ENCODE measurements at regions not wholly inside any gene's neighbourhood (a gene's known extent, or its start where the extent isn't known, plus 50 kb on each side); places are given as distances from the start of the nearest gene placed in this dataset.
"Not testable (repeated sequence)": the region's sequence is repeated elsewhere in the genome, so short reads cannot be mapped to it uniquely, and the experiment has no call there.

DNA sequence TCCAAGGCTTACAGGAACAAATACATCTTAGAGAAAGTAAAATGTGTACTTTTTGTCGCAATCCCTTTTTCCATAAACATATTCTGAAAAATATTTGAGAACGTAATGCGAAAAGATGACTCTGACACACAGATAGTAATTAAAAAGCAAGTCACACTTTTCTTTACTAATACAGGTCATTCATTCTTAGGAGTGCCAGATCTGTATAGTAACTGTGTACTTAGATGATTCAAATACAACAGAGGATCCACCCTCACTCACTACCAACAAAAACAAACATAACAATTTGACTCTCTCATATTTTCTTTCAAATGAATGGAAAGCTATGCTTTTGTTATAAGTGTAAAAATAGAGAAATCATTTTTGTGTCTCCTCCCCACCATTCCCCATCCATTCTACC lies 795.4 kb downstream of the SLC6A15 start:
- no peak for DNase-seq

DNA sequence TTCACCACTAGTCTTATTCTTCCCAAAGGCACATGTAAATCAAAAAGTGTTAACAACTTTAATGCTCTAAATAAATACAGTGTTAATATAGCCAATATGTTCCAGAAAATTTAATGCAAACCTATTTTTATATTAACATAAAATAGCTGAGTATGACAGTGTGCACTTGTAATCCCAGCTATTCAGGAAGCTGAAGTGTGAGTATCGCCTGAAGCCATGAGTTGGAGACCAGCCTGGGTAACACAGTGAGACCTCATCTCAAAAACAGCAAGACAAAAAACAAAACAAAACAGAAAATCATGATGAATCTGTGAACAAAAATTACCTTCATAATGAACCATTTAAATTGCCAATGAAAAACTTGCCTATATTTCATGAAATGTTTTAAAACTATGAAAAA lies 798.9 kb downstream of the SLC6A15 start:
- DNase-seq = no peak

DNA sequence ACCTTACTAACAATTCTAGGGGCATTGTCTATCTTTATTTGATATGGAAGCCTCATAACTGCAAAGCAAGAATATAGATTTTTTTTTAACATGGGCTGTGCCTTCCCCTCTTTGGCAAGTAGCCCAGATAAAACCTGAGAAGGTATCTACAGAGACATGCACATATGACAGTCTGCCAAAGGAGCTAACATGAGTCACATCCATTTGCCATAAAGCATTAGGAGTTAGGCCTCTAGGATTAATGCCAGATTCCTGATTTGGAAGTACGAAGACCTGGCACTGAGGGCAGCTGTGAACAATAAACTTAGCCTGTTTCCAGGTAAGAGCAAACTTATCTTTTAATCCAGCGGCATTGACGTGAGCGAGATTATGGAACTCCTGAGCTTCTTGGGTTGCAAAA lies 808.7 kb downstream of the SLC6A15 start:
- DNase-seq = not testable (repeated sequence)

DNA sequence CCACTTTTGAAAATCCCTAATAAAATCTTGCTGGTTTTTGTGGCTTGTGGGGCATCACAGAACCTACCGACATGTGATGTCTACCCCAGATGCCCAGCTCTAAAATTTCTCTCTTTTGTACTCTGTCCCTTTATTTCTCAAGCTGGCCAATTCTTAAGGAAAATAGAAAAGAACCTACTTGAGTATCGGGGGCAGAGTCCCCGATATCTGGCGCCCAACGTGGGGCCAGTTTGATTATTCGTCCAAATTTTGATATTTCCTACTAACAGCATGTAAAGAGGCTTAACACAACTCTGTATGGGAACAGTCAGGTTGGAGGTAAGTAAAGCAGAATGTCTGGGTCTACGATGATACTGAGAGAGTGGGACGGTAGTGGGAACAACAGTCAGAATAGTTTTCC lies 810.6 kb downstream of the SLC6A15 start:
- not testable (repeated sequence) for DNase-seq

DNA sequence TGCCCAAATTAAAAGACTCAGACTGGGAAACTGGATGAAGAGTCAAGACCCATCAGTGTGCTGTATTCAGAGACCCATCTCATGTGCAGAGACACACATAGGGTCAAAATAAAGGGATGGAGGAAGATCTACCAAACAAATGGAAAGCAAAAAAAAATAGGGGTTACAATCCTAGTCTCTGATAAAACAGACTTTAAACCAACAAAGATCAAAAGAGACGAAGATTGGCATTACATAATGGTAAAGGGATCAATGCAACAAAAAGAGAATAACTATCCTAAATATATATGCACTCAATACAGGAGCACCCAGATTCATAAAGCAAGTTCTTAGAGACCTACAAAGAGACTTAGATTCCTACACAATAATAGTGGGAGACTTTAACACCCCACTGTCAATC lies 813.0 kb downstream of the SLC6A15 start:
- not testable (repeated sequence) for DNase-seq

DNA sequence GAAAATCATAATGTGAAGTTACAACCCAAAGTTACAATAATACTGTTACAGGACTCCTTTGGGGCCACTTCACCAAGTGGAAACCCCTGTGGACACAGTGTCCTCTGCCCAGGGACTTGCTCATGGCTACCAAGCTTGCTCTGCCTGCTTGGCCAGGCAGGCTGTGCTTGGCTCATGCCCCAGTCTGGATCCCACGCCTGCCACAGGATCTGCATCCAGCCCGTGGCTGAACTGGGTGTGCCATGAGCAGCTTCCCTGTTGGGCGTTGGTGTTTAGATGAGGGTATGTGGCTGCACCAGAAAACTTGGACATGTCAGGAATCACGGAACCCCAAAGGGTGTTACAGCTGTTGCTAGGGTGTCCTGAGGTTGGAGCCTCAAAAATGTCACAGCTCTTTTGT lies 820.9 kb downstream of the SLC6A15 start:
- no peak for DNase-seq

DNA sequence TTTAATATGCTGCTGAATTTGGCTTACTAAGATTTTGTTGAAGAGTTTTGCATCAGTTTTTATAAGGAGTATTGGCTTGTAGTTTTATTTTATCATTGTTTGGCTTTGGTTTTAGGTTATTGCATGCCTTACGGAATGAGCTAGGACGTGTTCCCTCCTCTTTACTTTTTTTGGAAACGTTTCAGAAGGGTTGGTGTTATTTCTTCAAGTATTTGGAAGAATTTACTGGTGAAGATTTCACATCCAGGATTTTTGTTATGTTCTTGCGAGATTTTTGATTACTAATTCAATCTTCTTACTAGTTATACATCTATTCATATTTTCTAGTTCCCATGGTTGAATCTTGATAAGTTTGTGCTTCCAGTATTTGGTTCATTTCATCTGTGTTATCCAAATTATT lies 823.2 kb downstream of the SLC6A15 start:
- no peak for DNase-seq

DNA sequence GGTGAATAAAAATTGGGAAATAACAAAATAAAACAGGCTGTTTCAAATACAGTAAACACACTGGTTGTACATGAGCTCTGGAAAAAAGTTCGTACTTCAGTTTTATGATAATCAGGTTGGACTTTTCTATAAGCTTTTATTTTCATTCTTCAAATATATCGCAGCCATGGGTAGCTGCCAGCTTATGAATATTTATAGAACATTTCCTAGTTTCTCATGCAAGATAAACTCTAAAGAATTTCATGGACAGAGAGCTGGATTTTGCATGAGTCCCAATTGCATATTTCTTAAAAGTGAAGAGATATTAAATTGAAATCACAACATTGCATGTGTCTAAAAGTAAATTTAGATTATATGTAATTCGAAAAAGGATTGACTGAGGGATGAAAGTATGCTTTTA lies 827.6 kb downstream of the SLC6A15 start:
- no peak for DNase-seq

DNA sequence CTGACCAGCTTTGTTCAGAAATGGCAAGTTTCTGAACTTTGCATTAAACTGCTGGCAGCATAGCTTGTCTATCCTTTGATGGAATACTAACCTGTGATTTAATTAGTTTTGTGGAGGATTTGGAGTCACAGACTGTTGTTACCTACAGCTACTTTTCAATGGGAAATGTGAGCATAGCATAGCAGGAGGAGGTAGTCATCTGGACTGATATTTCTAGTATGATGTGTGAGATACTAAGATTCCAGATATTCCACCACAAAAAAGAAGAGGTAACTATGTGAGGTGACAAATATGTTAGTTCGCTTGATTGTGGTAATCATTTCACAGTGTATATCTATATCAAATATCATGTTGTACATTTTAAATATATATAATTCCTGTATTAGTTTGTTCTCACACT lies 833.0 kb downstream of the SLC6A15 start:
- no peak for DNase-seq

DNA sequence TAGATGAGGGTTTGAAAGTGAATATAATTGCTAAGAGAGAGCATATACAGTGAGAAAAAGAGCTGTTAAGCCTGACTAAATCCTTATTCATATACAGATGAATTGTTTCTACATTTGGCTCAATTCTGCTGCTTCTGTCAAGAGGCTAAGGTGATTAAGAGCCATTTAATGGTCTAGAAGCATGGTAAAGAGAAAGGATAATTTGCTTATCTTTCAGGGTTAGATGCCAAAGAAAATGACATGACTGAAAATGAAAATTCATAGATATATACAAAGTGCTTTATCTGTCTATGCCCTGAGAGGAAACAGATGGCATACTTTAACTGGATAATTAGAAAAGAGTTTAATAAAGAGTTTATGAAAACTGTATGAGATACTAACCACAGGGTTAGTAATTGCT lies 834.9 kb downstream of the SLC6A15 start:
- no peak for DNase-seq

DNA sequence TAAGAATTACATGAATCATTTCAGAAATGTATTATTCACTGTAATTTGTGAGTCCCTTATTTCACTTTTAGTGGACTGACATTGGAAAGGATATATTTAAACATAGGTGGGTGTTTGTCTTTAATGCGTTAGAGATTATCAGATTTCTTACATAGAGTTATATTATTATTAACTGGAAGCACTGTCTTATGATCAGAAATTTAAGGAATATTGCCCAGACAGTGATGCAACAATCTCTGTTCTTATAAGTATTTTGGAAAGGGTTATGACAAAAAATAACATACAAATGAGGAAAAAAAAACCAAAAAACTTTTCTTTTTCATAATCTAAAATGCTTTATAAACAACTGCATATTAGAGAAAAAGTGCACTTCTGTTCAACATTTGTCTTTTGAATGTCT lies 836.6 kb downstream of the SLC6A15 start:
- DNase-seq = no peak

DNA sequence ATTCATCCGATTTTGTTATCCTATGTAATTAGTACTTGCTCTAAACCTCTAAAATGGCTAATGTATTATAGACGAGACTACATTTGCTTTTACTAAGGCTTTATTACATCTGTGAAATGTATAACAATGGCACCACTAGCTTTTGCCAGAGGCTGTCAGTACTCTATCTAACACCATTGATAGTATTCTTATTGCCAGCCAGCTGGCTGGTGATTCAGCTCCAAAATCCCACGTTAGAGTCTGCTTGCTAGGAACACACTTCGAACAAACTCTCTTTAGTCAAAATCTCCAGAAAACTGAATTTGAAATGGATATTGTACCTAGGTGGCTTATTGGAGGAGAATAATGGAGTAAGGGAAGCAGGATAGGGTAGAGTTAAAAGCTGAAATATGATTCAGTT lies 839.2 kb downstream of the SLC6A15 start:
- no peak for DNase-seq

DNA sequence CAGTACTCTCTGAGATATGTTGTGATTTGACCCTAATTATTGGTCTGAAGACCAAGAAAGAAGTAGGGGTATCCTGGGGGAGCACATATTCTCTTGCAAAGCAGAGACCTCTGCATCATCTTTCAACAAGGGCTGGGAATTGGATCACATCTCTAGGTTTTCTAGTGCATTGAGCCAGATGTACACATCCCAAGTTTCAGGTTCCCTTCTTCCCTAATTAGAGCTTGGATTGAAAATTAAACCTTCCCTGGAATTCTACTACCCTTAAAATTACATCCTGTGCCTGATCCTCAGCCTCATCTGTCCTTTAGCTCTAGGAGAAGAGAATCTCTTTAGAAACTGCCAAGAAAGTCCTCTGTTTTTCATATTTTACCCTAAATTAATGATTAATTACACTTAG lies 839.6 kb downstream of the SLC6A15 start:
- DNase-seq = no peak

DNA sequence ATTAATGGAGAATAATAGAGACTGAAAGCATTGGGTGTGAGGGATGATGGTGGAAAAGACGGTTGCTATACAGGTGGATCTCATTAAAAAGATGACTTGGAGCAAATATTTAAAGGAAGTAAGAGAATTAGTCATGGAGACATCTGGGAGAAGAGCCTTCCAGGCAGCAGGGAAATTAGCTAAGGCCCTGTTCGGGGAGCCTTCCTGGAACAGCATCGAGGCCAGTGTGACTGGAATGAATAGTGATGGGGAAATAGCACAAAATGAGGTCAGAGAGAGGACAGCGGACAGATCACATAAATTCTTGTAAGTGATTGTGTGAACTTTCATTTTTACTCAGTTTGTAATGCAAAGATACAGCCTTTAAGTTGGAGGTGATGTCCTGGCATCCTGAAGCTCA lies 842.3 kb downstream of the SLC6A15 start:
- DNase-seq = no peak

DNA sequence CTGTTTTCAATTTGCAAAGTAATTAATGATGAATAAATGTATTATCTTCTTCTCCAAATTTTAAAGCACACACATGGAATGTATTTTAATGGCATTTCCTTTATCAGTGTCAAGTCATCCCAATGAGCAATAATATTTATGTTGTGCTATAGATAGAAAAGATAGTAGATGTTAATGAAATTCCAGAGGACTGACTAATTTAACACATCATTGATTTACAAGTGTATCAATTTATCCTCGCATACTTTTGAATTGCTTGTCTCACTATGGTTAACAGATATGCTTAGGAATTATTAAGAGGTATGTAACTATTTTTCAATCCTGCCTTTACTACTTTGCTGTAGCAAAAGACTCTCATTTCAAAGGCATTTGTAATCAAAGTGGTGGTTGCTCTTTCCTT lies 842.9 kb downstream of the SLC6A15 start:
- no peak for DNase-seq

DNA sequence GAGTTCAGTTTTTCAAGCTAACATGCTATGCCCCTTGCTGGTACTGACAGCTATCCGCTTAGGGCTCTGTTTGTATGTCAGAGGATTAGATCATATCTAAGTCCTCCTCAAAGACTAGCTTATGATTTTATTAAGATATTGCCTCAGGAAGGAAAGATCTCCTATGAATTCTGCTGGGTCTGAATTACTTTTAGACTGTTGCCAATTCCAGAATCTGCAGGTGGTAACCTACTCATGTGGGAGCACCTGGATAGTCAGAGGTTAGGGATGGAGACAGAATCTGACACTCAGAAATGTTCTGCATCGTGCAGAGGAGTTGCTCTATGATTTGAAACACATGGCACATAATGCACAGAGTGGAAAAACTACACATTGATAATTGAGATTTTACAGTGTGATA lies 843.4 kb downstream of the SLC6A15 start:
- no peak for DNase-seq

DNA sequence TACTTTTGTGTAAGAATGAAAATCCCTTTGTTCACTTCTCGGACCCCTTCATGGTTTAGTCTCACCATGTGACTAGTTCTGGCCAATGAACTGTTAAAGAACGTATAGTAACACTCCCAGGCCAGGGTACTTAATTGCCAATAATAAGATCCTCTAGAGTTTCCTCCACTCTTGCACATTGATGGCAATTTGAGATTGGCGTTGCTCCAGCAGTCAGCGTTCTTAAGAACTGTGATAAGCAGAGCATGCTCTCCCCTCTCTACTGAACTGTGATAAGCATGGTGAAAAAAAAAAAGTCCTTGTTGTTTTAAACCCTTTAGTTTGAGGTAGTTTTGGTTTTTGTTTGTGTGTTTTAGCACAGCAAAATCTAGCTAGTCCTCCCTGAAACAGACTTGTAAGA lies 854.5 kb downstream of the SLC6A15 start:
- no peak for DNase-seq

DNA sequence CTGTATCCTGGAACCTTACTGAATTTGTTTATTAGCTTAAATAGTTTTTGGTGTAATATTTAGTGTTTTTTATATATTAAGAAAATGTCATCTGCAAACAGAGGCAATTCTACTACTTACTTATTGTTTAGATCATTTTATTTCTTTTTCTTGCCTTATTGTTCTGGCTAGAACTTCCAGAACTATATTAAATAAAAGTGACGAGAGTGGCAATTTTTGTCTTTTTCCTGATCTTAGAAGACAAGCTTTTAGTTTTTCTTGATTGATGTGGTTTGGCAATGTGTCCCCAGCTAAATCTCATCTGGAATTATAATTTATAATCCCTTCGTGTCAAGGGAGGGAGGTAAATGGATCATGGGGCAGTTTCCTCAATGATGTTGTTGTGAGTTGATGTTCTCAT lies 857.8 kb downstream of the SLC6A15 start:
- DNase-seq = no peak

DNA sequence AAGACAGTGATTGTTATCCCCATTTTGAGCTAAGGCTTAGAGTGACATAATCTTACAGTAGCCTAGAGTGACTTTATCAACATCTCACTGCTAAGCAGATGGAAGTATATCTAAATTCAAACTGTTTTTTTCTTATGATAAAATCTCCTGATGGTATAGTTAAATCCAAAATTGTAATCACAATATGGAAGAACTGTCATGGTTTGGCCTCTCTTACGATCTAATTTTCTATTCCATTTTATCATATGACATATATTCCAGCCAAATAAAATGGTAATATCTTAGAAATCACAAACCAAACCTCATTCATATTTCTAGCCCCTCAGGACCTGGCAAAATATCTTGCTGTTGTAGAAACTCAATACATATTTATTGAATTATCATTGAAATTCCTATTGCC lies 864.7 kb downstream of the SLC6A15 start:
- no peak for DNase-seq

DNA sequence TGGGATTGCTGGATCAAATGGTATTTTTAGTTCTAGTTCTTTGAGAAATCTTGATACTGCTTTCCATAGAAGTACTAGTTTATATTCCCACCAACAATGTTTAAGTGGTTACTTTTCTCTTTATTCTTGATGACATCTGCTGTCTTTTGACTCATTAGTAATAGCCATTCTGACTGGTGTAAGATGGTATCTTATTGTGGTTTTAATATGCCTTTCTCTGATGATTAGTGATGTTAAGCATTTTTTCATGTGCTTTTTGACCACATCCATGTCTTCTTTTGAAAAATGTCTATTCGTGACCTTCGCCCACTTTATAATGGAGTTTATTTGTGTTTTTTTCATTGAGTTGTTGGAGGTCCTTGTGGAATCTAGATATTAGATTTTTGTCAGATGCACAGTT lies 865.7 kb downstream of the SLC6A15 start:
- DNase-seq = no peak

DNA sequence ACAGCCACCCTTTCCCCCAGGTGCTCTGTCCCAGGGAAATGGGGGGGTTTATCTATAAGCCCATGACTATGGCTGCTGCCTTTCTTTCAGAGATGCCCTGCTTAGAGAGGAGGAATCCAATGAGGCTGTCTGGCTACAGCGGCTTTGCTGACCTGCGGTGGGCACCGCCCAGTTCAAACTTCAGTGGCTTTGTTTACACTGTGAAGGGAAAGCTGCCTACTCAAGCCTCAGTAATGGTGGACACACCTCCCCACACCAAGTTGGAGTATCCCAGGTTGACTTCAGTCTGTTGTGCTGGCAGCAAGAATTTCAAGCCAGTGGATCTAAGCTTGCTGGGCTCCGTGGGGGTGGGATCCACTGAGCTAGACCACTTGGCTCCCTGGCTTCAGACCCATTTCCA lies 869.2 kb downstream of the SLC6A15 start:
- no peak for DNase-seq

DNA sequence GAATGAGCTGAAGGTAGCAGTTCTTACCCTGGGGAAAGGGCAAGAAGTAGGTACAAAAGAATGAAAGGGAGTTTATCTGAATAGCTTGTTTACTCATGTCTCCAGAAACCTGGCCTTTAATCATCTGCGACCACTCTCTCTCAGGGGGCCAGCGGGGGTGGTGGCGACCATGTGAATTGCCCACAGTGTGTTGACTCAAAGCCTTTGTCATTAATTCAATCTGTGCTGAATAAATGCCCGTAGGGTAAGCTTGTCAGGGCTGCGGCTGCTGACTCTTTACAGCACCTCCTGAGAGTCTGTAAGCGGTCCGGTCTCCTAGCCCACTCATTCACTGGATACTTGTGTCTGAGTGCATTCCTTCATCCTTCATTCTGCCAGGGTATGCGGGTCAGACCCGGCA lies 874.4 kb downstream of the SLC6A15 start:
- DNase-seq = no peak

DNA sequence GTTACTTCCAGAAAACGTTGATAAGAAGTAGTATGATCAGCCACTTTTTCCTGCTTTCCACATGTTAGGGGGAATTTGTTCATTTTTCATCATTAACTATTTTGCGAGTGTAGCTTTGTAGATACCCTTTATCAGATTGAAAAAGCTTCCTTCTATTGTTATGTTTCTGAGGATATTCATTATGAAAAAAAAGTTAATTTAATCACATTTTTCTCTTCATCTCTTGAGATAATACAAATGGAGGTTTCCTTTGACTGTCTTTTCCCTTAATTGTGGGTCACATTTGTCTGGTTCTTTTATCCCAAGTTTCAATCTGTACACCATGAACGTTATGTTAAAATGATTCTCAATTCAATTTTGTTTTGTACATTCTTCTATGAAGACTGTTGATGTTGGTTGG lies 875.7 kb downstream of the SLC6A15 start:
- no peak for DNase-seq

DNA sequence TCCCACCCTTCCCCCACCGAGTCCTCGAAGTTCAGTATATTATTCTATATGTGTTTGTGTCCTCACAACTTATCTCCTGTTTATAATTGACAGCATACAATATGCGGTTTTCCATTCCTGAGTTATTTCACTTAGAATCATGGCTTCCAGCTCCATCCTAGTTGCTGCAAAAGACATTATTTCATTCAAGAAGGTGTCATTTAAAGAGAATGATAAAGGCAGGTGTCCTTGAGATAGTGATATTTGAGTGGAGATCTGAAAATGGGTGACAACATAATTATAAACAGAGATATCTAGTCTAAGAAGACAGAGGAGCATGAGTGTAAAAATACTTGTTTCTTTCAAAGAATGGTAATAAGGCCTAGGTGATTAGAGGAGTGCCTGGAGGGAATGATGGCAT lies 876.8 kb downstream of the SLC6A15 start:
- DNase-seq = no peak

DNA sequence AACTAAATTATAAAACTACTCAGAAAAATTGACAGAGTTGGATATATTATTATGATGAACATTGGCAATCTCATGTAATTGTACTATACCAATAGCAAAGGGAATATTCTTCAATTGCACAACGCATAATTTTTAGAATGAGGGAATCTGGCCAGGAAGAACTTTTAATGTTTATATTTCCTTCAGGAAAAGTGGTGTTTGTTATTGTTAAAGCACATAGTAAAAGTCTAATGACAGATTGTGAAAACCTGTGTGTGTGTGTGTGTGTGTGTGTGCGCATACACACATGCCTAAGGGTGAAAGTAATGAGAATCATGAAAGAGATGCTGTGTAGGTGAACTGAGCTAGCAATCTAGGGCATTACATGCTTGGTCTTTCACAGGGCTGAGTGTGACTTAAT lies 877.7 kb downstream of the SLC6A15 start:
- DNase-seq = no peak

DNA sequence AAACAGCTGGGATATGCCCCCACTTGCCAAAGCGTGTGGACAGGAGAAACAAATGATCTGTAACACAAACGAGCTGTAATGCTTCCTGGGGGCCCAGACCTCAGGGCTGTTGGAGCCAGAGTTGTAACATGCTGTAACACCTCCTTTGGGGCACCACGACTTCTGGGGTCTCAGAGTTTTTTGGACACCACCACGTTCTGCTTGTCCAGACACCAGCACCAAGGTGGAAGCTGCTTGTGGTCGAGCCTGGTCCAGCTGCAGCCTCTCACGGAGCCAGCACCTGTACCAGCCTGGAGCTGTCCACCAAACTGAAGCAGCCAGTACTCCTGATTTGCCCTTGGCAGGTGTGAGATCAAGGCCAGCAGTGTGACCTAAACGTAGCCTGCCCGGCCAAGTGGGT lies 879.4 kb downstream of the SLC6A15 start:
- no peak for DNase-seq

Data from CD4-positive, alpha-beta T cell treated with Interleukin-4 for 1 hour (primary cell).